K562 (cell line): ENCODE measurements at regions not wholly inside any gene's neighbourhood (a gene's known extent, or its start where the extent isn't known, plus 50 kb on each side); places are given as distances from the start of the nearest gene placed in this dataset.

ENCODE experiments used
- ATAC-seq: fragments of 200-7000 bp; cut with Tn5 transposase; 3 replicates; pipeline ENCODE4 v1.9.1; 2020; ENCODE audit warnings: moderate library complexity
- BruUV-seq: library from RNA; stranded (reverse); fragments of 400-500 nt; replicated peaks from 2 replicates; lab custom pipeline; 2021; lab: Mats Ljungman, UMichigan
- CTCF ChIA-PET: fragments of 300-600 bp; formaldehyde crosslinking; extraction: SDS; loops from one replicate; lab custom pipeline; 2021; ENCODE audit warnings: low intra/inter-chr PET ratio; lab: Yijun Ruan, JAX
- POLR2A ChIA-PET: fragments of 300-600, 350-650 bp; sonication (Branson Sonifier 250); formaldehyde crosslinking; extraction: SDS; loops from one replicate; lab custom pipeline; 2021; ENCODE audit warnings: antibody characterized with exemption, inconsistent platforms; lab: Yijun Ruan, JAX
- DNase-seq, 4 experiments: peaks; one replicate each; pipeline versions ENCODE4 v3.0.0 to v3.0.0-alpha.2; 2011 to 2018; ENCODE audit warnings: low spot score in 3 of 4, mixed read lengths in 3 of 4; ENCODE audit errors: extremely low read depth in 1 of 4
- FAIRE-seq: peaks from 2 replicates; lab custom pipeline; 2011; peaks lifted over from hg19 to GRCh38; lab: Jason Lieb, UNC
- H2AFZ ChIP-seq: 2 replicates; pipeline ENCODE4 v1.6.0; 2011; ENCODE audit warnings: low read depth, low read length, control low read depth, inconsistent platforms
- H3K27ac ChIP-seq: fragments of 200-600 bp; 3 replicates; pipeline ENCODE4 v1.8.0; 2011; ENCODE audit warnings: low read depth, mild to moderate bottlenecking, control low read depth, inconsistent platforms, low read length, moderate library complexity, mixed read lengths; ENCODE audit errors: extremely low read depth
- H3K27me3 ChIP-seq, 2 experiments: fragments of 300-600 bp in 1 of 2; 2 replicates in 1 of 2; 3 replicates in 1 of 2; pipeline versions ENCODE4 v1.6.0 to v1.8.0; 2011; ENCODE audit warnings: inconsistent platforms in 2 of 2, low read length in 2 of 2, mild to moderate bottlenecking in 1 of 2, mixed read lengths in 1 of 2, moderate library complexity in 1 of 2; ENCODE audit not compliant: control insufficient read depth in 2 of 2, insufficient read depth in 2 of 2
- H3K36me3 ChIP-seq: fragments of 300-600 bp; 3 replicates; pipeline ENCODE4 v1.8.0; 2011; ENCODE audit warnings: mild to moderate bottlenecking, low read length, inconsistent platforms; ENCODE audit not compliant: control insufficient read depth, insufficient read depth
- H3K4me1 ChIP-seq, 2 experiments: fragments of 200-600 bp in 1 of 2; replicated peaks in 1 of 2; 2 replicates in 1 of 2; 3 replicates in 1 of 2; pipeline versions ENCODE4 v1.5.1 to v1.8.0; 2011; ENCODE audit warnings: inconsistent platforms in 2 of 2, low read length in 2 of 2, mild to moderate bottlenecking in 1 of 2, mixed read lengths in 1 of 2, moderate library complexity in 1 of 2; ENCODE audit not compliant: control insufficient read depth in 2 of 2, insufficient read depth in 2 of 2
- H3K4me2 ChIP-seq: 2 replicates; pipeline ENCODE4 v1.6.1; 2011; ENCODE audit warnings: low read length, control low read depth, inconsistent platforms, mixed read lengths; ENCODE audit not compliant: insufficient read depth
- H3K4me3 ChIP-seq: fragments of 200-600 bp; sonication (generic), shearing (Covaris generic); 2 replicates; pipeline ENCODE4 v1.5.1; 2016; ENCODE audit warnings: control low read depth, inconsistent platforms
- H3K79me2 ChIP-seq: fragments of 200-600 bp; 3 replicates; pipeline ENCODE4 v1.8.0; 2011; ENCODE audit warnings: low read length, inconsistent platforms; ENCODE audit not compliant: control insufficient read depth, insufficient read depth
- H3K9ac ChIP-seq, 2 experiments: 2 replicates each; pipeline versions ENCODE4 v1.6.0 to v1.6.1; 2011; ENCODE audit warnings: low read depth in 2 of 2, low read length in 2 of 2, control low read depth in 1 of 2, inconsistent platforms in 1 of 2, mild to moderate bottlenecking in 1 of 2, mixed read lengths in 1 of 2; ENCODE audit not compliant: insufficient read depth in 1 of 2
- H3K9me1 ChIP-seq: one replicate; pipeline ENCODE4 v1.6.0; 2011; ENCODE audit warnings: inconsistent platforms, mild to moderate bottlenecking, low read length, moderate library complexity; ENCODE audit not compliant: control insufficient read depth, insufficient read depth
- H3K9me3 ChIP-seq: replicated peaks from 2 replicates; pipeline ENCODE4 v1.5.1; 2011; ENCODE audit warnings: low read depth, low read length, inconsistent platforms; ENCODE audit not compliant: control insufficient read depth, insufficient read depth
- H4K20me1 ChIP-seq: replicated peaks from 2 replicates; pipeline ENCODE4 v1.6.1; 2011; ENCODE audit warnings: low read length, inconsistent platforms, mixed read lengths; ENCODE audit not compliant: control insufficient read depth, insufficient read depth
- ARID4B ChIP-seq: sonication (generic); formaldehyde crosslinking; IDR thresholded peaks from 2 replicates; pipeline ENCODE4 v1.8.0; 2022; ENCODE audit warnings: mild to moderate bottlenecking, missing genetic modification reagents
- ATF7 ChIP-seq: fragments of 450-650 bp; IDR thresholded peaks from 2 replicates; pipeline ENCODE4 v1.7.1; 2014; ENCODE audit warnings: mild to moderate bottlenecking, moderate library complexity
- C11orf30 ChIP-seq: fragments of 450-650 bp; IDR thresholded peaks from 2 replicates; pipeline ENCODE4 v1.6.1; 2016; ENCODE audit warnings: low read depth, mild to moderate bottlenecking
- CBX1 ChIP-seq: sonication (generic); IDR thresholded peaks from 2 replicates; pipeline ENCODE4 v1.6.1; 2016; ENCODE audit warnings: antibody characterized with exemption, low read depth, mild to moderate bottlenecking
- HDAC8 ChIP-seq: fragments of 450-650 bp; IDR thresholded peaks from 2 replicates; pipeline ENCODE4 v1.6.1; 2016; ENCODE audit warnings: mild to moderate bottlenecking, missing genetic modification characterization, moderate library complexity, missing compliant biosample characterization
- HMG20A ChIP-seq: fragments of 450-650 bp; formaldehyde crosslinking; conservative IDR thresholded peaks from 2 replicates; pipeline ENCODE4 v1.4.0; 2020; ENCODE audit warnings: mild to moderate bottlenecking, mixed read lengths
- HMG20B ChIP-seq: fragments of 250-450 bp; sonication (Bioruptor Pico); IDR thresholded peaks from 2 replicates; pipeline ENCODE4 v1.5.0; 2021; ENCODE audit warnings: mild to moderate bottlenecking
- MXI1 ChIP-seq: IDR thresholded peaks from 2 replicates; pipeline ENCODE4 v1.6.1; 2011; ENCODE audit warnings: low read depth, mild to moderate bottlenecking, improper control_type of control experiment, low read length
- NR2C2 ChIP-seq, 2 experiments: fragments of 200-800 bp in 1 of 2; sonication (Bioruptor generic) in 1 of 2; sonication (generic) in 1 of 2; formaldehyde crosslinking in 1 of 2; IDR thresholded peaks; 2 replicates each; pipeline versions ENCODE4 v1.6.1 to v1.8.0; 2016 to 2022; ENCODE audit warnings: mild to moderate bottlenecking in 1 of 2, missing compliant biosample characterization in 1 of 2, missing genetic modification characterization in 1 of 2, missing genetic modification reagents in 1 of 2
- PML ChIP-seq: IDR thresholded peaks from 2 replicates; pipeline ENCODE4 v1.6.1; 2012; ENCODE audit warnings: low read length, inconsistent platforms
- SMARCE1 ChIP-seq: fragments of 450-650 bp; IDR thresholded peaks from 2 replicates; pipeline ENCODE4 v1.7.1; 2016; ENCODE audit warnings: mild to moderate bottlenecking
- TAF9B ChIP-seq: fragments of 450-650 bp; IDR thresholded peaks from 2 replicates; pipeline ENCODE4 v1.6.1; 2018; ENCODE audit warnings: mild to moderate bottlenecking; ENCODE audit not compliant: partially characterized antibody
- TEAD1 ChIP-seq, 2 experiments: fragments of 450-650 bp in 1 of 2; sonication (generic) in 1 of 2; formaldehyde crosslinking; IDR thresholded peaks; 2 replicates each; pipeline versions ENCODE4 v1.4.0 to v1.8.0; 2020 to 2022; ENCODE audit warnings: mild to moderate bottlenecking in 2 of 2, missing genetic modification reagents in 1 of 2
- ZNF644 ChIP-seq: fragments of 200-800 bp; sonication (Bioruptor generic); IDR thresholded peaks from 2 replicates; pipeline ENCODE4 v1.6.1; 2016; ENCODE audit warnings: low read depth, missing genetic modification characterization, missing compliant biosample characterization
- ZSCAN29 ChIP-seq: fragments of 450-650 bp; IDR thresholded peaks from 2 replicates; pipeline ENCODE4 v1.6.1; 2017
- WGBS: fragments of 100-300 bp; shearing (Covaris generic); methylation state at CpG from one replicate; pipeline ENCODE4 v1.1.6; 2016; ENCODE audit warnings: low coverage, mixed read lengths; ENCODE audit not compliant: insufficient coverage; ENCODE audit errors: missing lambda C conversion rate; 5-methylcytosine and 5-hydroxymethylcytosine counted together
- in situ Hi-C: fragments of 300-500 bp; cut with MboI; formaldehyde crosslinking; loops from 4 replicates; pipeline ENCODE4 v1.15.0; 2018; ENCODE audit warnings: inconsistent platforms, mixed read lengths
- intact Hi-C: fragments of 100-400 bp; cut with micrococcal nuclease; formaldehyde crosslinking; loops from 2 replicates; pipeline ENCODE4 v1.14.2; 2022
- TF ChIP-seq, protein P1 (sequence below): fragments of 450-650 bp; formaldehyde crosslinking; IDR thresholded peaks from 2 replicates; pipeline ENCODE4 v1.4.0; 2022; ENCODE audit warnings: mild to moderate bottlenecking, moderate library complexity

GRCh38 chr2:226652983-226653765 is 146.4 kb downstream of the IRS1 start:
- DNase-seq (no peak), FAIRE-seq (no peak), ATAC-seq (no peak)
- no peaks in the 10 kb centered on the region for H3K4me1 ChIP-seq
- no TSS peak for BruUV-seq
- ChIA-PET POLR2A (no interaction called here), CTCF (no interaction called here)
- H3K4me3 ChIP-seq: no peak overlapping the region
- intact Hi-C loops: no loop called here
- H3K4me2 ChIP-seq: no peak overlapping the region
- H3K36me3 ChIP-seq: no peaks in the 10 kb centered on the region
- H2AFZ ChIP-seq: no peak overlapping the region
- no peak overlapping the region for H3K9ac ChIP-seq
- no peaks in the 10 kb centered on the region for H3K79me2 ChIP-seq
- H3K27me3 ChIP-seq: no peaks in the 10 kb centered on the region
- WGBS: 0% methylated on average over 1 of the region's 1 CpG
- no peak overlapping the region for H3K27ac ChIP-seq
- no peaks in the 10 kb centered on the region for H3K9me3 ChIP-seq
- H4K20me1 ChIP-seq: no peaks in the 10 kb centered on the region
- H3K9me1 ChIP-seq: no peaks in the 10 kb centered on the region
- in situ Hi-C loops: no loop called here
- TF ChIP-seq, protein P1, sequence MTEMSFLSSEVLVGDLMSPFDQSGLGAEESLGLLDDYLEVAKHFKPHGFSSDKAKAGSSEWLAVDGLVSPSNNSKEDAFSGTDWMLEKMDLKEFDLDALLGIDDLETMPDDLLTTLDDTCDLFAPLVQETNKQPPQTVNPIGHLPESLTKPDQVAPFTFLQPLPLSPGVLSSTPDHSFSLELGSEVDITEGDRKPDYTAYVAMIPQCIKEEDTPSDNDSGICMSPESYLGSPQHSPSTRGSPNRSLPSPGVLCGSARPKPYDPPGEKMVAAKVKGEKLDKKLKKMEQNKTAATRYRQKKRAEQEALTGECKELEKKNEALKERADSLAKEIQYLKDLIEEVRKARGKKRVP (CRISPR knock-in tag): no peak
- TF ChIP-seq SMARCE1 (no peak), TEAD1 (CRISPR knock-in tag; IDR thresholded peaks at IDR 0.05) (no peak), ARID4B (CRISPR knock-in tag) (no peak), CBX1 (no peak), HDAC8 (tag) (no peak), HMG20A (no peak), HMG20B (CRISPR knock-in tag) (no peak), PML (no peak), NR2C2 (CRISPR knock-in tag; IDR thresholded peaks at IDR 0.05) (no peak), NR2C2 (tag; IDR thresholded peaks at IDR 0.05) (no peak), TAF9B (no peak), ZNF644 (no peak), ZSCAN29 (no peak), MXI1 (no peak), C11orf30 (no peak), ATF7 (no peak)
